Spleen (tissue), 7 donors: ENCODE measurements at regions not wholly inside any gene's neighbourhood (a gene's known extent, or its start where the extent isn't known, plus 50 kb on each side); places are given as distances from the start of the nearest gene placed in this dataset.

Source experiments
- CTCF ChIP-seq, 11 experiments: fragments of 200-600 bp in 7 of 11; fragments of 450-650 bp in 4 of 11; sonication (generic) in 4 of 11; IDR thresholded peaks in 8 of 11; conservative IDR thresholded peaks in 3 of 11; 1 replicate in 7 of 11; 2 replicates in 4 of 11; pipeline versions ENCODE4 v1.4.0 to v1.8.0; 2016 to 2021; ENCODE audit warnings: antibody characterized with exemption in 11 of 11, inconsistent platforms in 4 of 11, mild to moderate bottlenecking in 1 of 11
- POLR2A ChIP-seq, 3 donors: fragments of 450-650 bp; IDR thresholded peaks; one replicate each; pipeline ENCODE4 v1.5.1; 2017; ENCODE audit warnings: antibody characterized with exemption in 3 of 3, mild to moderate bottlenecking in 1 of 3
- POLR2AphosphoS5 ChIP-seq, 3 donors: sonication (generic); formaldehyde crosslinking; IDR thresholded peaks; one replicate each; pipeline ENCODE4 v1.5.1; 2017; ENCODE audit warnings: antibody characterized with exemption in 3 of 3
- donor health status: DM: no; HTN: no; CAD: no; lungs with moderate emphysema.
- donor health status: DM: no; HTN: no; CAD: no.
- donor health status: DM: no; HTN: no; CAD: no.

- TF ChIP-seq POLR2A (IDR thresholded peaks at IDR 0.05) (no peak), CTCF (IDR thresholded peaks at IDR 0.05 in 8 of 11, conservative IDR thresholded peaks at IDR 0.05 in 3 of 11) (no peak), POLR2AphosphoS5 (IDR thresholded peaks at IDR 0.05) (no peak)
These were observed 65.1 kb upstream of the TNRC6B start for GRCh38 chr22:40112595-40112994.
